HCT116 (cell line): ENCODE measurements at regions not wholly inside any gene's neighbourhood (a gene's known extent, or its start where the extent isn't known, plus 50 kb on each side); places are given as distances from the start of the nearest gene placed in this dataset.

Experiments used
- ATAC-seq: fragments of 200-7000 bp; cut with Tn5 transposase; 2 replicates; pipeline ENCODE4 v1.9.1; 2020; ENCODE audit warnings: mild to moderate bottlenecking, moderate library complexity
- BruUV-seq: library from RNA; stranded (reverse); fragments of 400-500 nt; replicated peaks from 2 replicates; lab custom pipeline; 2021; lab: Mats Ljungman, UMichigan
- CTCF ChIA-PET: fragments of 300-600 bp; sonication (Branson Sonifier 250); formaldehyde crosslinking; loops from one replicate; lab custom pipeline; 2021; ENCODE audit warnings: antibody characterized with exemption; lab: Charles Lee
- POLR2A ChIA-PET: fragments of 300-600, 350-600 bp; sonication (Branson Sonifier 250); formaldehyde crosslinking; loops from one replicate; lab custom pipeline; 2021; ENCODE audit warnings: antibody characterized with exemption; lab: Charles Lee
- RAD21 ChIA-PET, 2 experiments: fragments of 300-600 bp; sonication (Branson Sonifier 250); formaldehyde crosslinking; loops; one replicate each; lab custom pipeline; 2023; ENCODE audit warnings: low total read pairs in 2 of 2; ENCODE audit not compliant: uncharacterized antibody in 2 of 2, unreplicated experiment in 2 of 2, low non-redundant PET in 1 of 2; lab: Charles Lee
- DNase-seq: peaks from one replicate; pipeline ENCODE4 v3.0.0-alpha.2; 2010; ENCODE audit warnings: low read depth, low spot score
- H2AFZ ChIP-seq: fragments of 200-600 bp; shearing (Covaris generic), sonication (generic); 2 replicates; pipeline ENCODE4 v1.6.1; 2017; ENCODE audit warnings: low read depth, mixed run types, mixed read lengths, antibody characterized with exemption, low read length; ENCODE audit not compliant: poor library complexity, severe bottlenecking
- H3K27ac ChIP-seq: 2 replicates; pipeline ENCODE4 v1.5.1; 2012; ENCODE audit warnings: low read depth, low read length
- H3K27me3 ChIP-seq: fragments of 200-600 bp; sonication (generic); 2 replicates; pipeline ENCODE4 v1.6.1; 2016; ENCODE audit warnings: mixed run types, low read length, mixed read lengths; ENCODE audit not compliant: insufficient read depth
- H3K36me3 ChIP-seq, 2 experiments: fragments of 200-500 bp in 1 of 2; fragments of 200-600 bp in 1 of 2; sonication (Bioruptor generic) in 1 of 2; sonication (generic) in 1 of 2; 2 replicates each; pipeline versions ENCODE4 v1.5.1 to v1.6.1; 2014 to 2016; ENCODE audit warnings: low read length in 2 of 2, inconsistent platforms in 1 of 2, mixed read lengths in 1 of 2, mixed run types in 1 of 2; ENCODE audit not compliant: insufficient read depth in 2 of 2, control insufficient read depth in 1 of 2
- H3K4me1 ChIP-seq, 2 experiments: fragments of 200-600 bp in 1 of 2; sonication (generic) in 1 of 2; 2 replicates each; pipeline versions ENCODE4 v1.5.1 to v1.6.1; 2012 to 2017; ENCODE audit warnings: low read length in 2 of 2, inconsistent platforms in 1 of 2, mild to moderate bottlenecking in 1 of 2, mixed read lengths in 1 of 2, mixed run types in 1 of 2, moderate library complexity in 1 of 2; ENCODE audit not compliant: insufficient read depth in 2 of 2, control insufficient read depth in 1 of 2
- H3K4me2 ChIP-seq: fragments of 200-600 bp; sonication (generic); 2 replicates; pipeline ENCODE4 v1.6.1; 2017; ENCODE audit warnings: mixed run types, low read length, mixed read lengths
- H3K4me3 ChIP-seq, 2 experiments: fragments of 200-600 bp in 1 of 2; sonication (generic) in 1 of 2; replicated peaks in 1 of 2; 2 replicates each; pipeline ENCODE4 v1.5.1; 2011 to 2016; ENCODE audit warnings: low read length in 2 of 2, control low read depth in 1 of 2, low read depth in 1 of 2, mild to moderate bottlenecking in 1 of 2, mixed read lengths in 1 of 2, mixed run types in 1 of 2
- H3K79me2 ChIP-seq: fragments of 200-600 bp; sonication (generic); 2 replicates; pipeline ENCODE4 v1.6.1; 2017; ENCODE audit warnings: mild to moderate bottlenecking, mixed run types, low read length, moderate library complexity, mixed read lengths; ENCODE audit not compliant: insufficient read depth
- H3K9ac ChIP-seq: fragments of 200-600 bp; sonication (generic); 2 replicates; pipeline ENCODE4 v1.6.1; 2016; ENCODE audit warnings: low read length, mixed read lengths
- H3K9me2 ChIP-seq: fragments of 200-600 bp; sonication (generic), shearing (Covaris generic); 2 replicates; pipeline ENCODE4 v1.6.1; 2017; ENCODE audit warnings: mixed run types, mild to moderate bottlenecking, moderate library complexity; ENCODE audit not compliant: insufficient read depth
- H3K9me3 ChIP-seq, 2 experiments: fragments of 200-500 bp in 1 of 2; fragments of 200-600 bp in 1 of 2; sonication (Bioruptor generic) in 1 of 2; sonication (generic) in 1 of 2; 2 replicates each; pipeline ENCODE4 v1.6.1; 2014 to 2017; ENCODE audit warnings: low read length in 2 of 2, mixed read lengths in 2 of 2, inconsistent platforms in 1 of 2, low read depth in 1 of 2, mild to moderate bottlenecking in 1 of 2, mixed run types in 1 of 2, moderate library complexity in 1 of 2; ENCODE audit not compliant: control insufficient read depth in 1 of 2, insufficient read depth in 1 of 2
- H4K20me1 ChIP-seq: fragments of 200-600 bp; sonication (generic), shearing (Covaris generic); 2 replicates; pipeline ENCODE4 v1.6.1; 2017; ENCODE audit warnings: mixed run types, mild to moderate bottlenecking, moderate library complexity; ENCODE audit not compliant: insufficient read depth
- CEBPB ChIP-seq: IDR thresholded peaks from 2 replicates; pipeline ENCODE4 v1.6.1; 2012; ENCODE audit warnings: low read depth
- EZH2phosphoT487 ChIP-seq: fragments of 200-600 bp; IDR thresholded peaks from 2 replicates; pipeline ENCODE4 v1.6.1; 2018; ENCODE audit warnings: antibody characterized with exemption, borderline replicate concordance
- JUND ChIP-seq: IDR thresholded peaks from 2 replicates; pipeline ENCODE4 v1.6.1; 2012
- RAD21 ChIP-seq: IDR thresholded peaks from 2 replicates; pipeline ENCODE4 v1.6.1; 2012; ENCODE audit warnings: low read depth, mild to moderate bottlenecking
- YY1 ChIP-seq: IDR thresholded peaks from 2 replicates; pipeline ENCODE4 v1.6.1; 2011; ENCODE audit warnings: low read length, low read depth, moderate library complexity, mild to moderate bottlenecking; ENCODE audit not compliant: insufficient replicate concordance; ENCODE audit errors: extremely low read depth
- ZNF274 ChIP-seq: fragments of 200-500 bp; sonication (Bioruptor generic); IDR thresholded peaks from 2 replicates; pipeline ENCODE4 v1.6.1; 2014; ENCODE audit warnings: mild to moderate bottlenecking, low read depth, low read length, inconsistent platforms
- intact Hi-C: fragments of 100-400 bp; cut with micrococcal nuclease; formaldehyde crosslinking; loops from 2 replicates; pipeline ENCODE4 v1.10.0; 2022
- TF ChIP-seq, protein P1 (sequence below): IDR thresholded peaks from 2 replicates; pipeline ENCODE4 v1.6.1; 2012
- TF ChIP-seq, protein P2 (sequence below): IDR thresholded peaks from 2 replicates; pipeline ENCODE4 v1.6.1; 2011; ENCODE audit warnings: mild to moderate bottlenecking, low read length, moderate library complexity; ENCODE audit not compliant: insufficient replicate concordance; ENCODE audit errors: extremely low read depth
- TF ChIP-seq, protein P3 (sequence below): IDR thresholded peaks from 2 replicates; pipeline ENCODE4 v1.6.1; 2012

DNA sequence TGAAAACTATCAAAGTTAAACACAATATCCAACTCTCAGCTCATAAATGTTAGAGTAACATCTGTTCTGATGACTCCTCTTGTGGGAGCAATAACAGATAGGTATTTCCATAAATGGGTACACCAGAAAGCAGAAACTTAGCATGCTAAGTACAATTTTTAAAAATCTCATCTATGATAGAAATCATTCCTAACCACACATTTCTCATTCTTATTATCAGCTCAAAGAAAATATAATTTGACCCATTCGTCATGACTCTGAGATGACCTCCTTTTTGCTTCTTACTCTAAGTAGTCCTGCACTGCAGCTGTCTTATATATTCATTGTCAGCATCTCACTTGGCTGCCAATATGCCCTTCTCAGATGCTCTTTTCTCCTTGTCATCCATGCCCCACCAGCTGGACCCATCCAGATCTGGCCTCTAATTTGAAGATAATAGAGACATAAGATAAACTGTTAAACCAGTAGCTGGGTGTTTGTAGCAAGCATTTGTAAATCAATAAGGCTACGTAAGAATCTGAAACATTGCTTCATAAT is 298.3 kb downstream of the KCNS3 start:
- H3K9me2 ChIP-seq, result no peaks in the 10 kb centered on the region
- RAD21 ChIA-PET, result no interaction called here
- ATAC-seq, result no peak
- no peak for DNase-seq
- intact Hi-C loops, result loop anchor here (5.0 to 10.0 kb wide), 3 partner anchors 89 to 702 kb away; no protein-coding TSS in a partner anchor
- POLR2A ChIA-PET, result no interaction called here
- CTCF ChIA-PET, result interaction anchor here (0.7 to 3.4 kb wide), 4 partner anchors 201 to 506 kb away, joined by 3 to 16 read pairs (median 4); no protein-coding TSS in a partner anchor
- TF ChIP-seq JUND, result no peak
- no peak for TF ChIP-seq EZH2phosphoT487
- no peak overlapping the region for H3K4me2 ChIP-seq
- no peaks in the 10 kb centered on the region for H3K79me2 ChIP-seq
- H3K27ac ChIP-seq, result no peak overlapping the region
- no peaks in the 10 kb centered on the region for H3K36me3 ChIP-seq
- no TSS peak for BruUV-seq
- no peaks in the 10 kb centered on the region for H3K4me1 ChIP-seq
- no peak overlapping the region for H2AFZ ChIP-seq
- no peaks in the 10 kb centered on the region for H3K9me3 ChIP-seq
- peaks cover 10% of the 10 kb centered on the region for H3K27me3 ChIP-seq
- no peak overlapping the region for H3K4me3 ChIP-seq
- H4K20me1 ChIP-seq, result no peaks in the 10 kb centered on the region
- no peak overlapping the region for H3K9ac ChIP-seq

DNA sequence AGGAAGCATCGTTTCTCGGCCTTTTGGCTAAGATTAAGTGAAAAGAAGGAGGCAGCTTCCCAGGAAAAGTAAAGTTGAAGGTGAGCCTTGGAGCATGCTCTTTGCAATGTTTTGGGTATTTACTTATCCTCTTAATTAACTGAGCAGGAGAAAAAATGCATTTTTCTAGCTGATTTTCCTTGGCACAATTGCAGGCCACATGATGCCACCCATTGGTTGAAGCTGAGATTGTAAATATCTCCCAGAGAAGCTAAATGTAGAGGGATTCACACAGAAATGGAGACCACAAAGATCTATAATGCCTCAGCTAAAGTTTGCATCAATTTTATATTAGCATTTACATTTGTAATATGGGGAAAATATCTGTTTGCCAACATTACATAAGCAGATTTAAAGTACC is 294.1 kb downstream of the KCNS3 start:
- BruUV-seq, result no TSS peak
- Histone ChIP-seq H3K9ac (no peak overlapping the region), H3K27ac (no peak overlapping the region), H3K9me2 (no peaks in the 10 kb centered on the region), H4K20me1 (no peaks in the 10 kb centered on the region), H3K4me1 (no peaks in the 10 kb centered on the region), H2AFZ (no peak overlapping the region), H3K79me2 (no peaks in the 10 kb centered on the region), H3K4me3 (no peak overlapping the region), H3K9me3 (no peaks in the 10 kb centered on the region), H3K36me3 (no peaks in the 10 kb centered on the region), H3K4me2 (no peak overlapping the region), H3K27me3 (no peaks in the 10 kb centered on the region)
- DNase-seq, result no peak
- intact Hi-C loops, result loop anchor here (10.0 kb wide), 1 partner anchor 698 kb away; no protein-coding TSS in a partner anchor
- TF ChIP-seq YY1, result no peak
- TF ChIP-seq, protein P1, sequence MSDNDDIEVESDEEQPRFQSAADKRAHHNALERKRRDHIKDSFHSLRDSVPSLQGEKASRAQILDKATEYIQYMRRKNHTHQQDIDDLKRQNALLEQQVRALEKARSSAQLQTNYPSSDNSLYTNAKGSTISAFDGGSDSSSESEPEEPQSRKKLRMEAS, result no peak
- TF ChIP-seq EZH2phosphoT487, result no peak
- TF ChIP-seq ZNF274, result no peak
- TF ChIP-seq, protein P2, sequence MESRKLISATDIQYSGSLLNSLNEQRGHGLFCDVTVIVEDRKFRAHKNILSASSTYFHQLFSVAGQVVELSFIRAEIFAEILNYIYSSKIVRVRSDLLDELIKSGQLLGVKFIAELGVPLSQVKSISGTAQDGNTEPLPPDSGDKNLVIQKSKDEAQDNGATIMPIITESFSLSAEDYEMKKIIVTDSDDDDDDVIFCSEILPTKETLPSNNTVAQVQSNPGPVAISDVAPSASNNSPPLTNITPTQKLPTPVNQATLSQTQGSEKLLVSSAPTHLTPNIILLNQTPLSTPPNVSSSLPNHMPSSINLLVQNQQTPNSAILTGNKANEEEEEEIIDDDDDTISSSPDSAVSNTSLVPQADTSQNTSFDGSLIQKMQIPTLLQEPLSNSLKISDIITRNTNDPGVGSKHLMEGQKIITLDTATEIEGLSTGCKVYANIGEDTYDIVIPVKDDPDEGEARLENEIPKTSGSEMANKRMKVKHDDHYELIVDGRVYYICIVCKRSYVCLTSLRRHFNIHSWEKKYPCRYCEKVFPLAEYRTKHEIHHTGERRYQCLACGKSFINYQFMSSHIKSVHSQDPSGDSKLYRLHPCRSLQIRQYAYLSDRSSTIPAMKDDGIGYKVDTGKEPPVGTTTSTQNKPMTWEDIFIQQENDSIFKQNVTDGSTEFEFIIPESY, result no peak
- TF ChIP-seq RAD21, result peak; percentile 22; the same call in 1 of the 2 replicates
- TF ChIP-seq, protein P3, sequence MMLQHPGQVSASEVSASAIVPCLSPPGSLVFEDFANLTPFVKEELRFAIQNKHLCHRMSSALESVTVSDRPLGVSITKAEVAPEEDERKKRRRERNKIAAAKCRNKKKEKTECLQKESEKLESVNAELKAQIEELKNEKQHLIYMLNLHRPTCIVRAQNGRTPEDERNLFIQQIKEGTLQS, result no peak
- no peak for TF ChIP-seq CEBPB
- RAD21 ChIA-PET, result no interaction called here
- POLR2A ChIA-PET, result no interaction called here
- no peak for ATAC-seq
- CTCF ChIA-PET, result no interaction called here
